ENCODE measurements at regions not wholly inside any gene's neighbourhood (a gene's known extent, or its start where the extent isn't known, plus 50 kb on each side); places are given as distances from the start of the nearest gene placed in this dataset.

DNA sequence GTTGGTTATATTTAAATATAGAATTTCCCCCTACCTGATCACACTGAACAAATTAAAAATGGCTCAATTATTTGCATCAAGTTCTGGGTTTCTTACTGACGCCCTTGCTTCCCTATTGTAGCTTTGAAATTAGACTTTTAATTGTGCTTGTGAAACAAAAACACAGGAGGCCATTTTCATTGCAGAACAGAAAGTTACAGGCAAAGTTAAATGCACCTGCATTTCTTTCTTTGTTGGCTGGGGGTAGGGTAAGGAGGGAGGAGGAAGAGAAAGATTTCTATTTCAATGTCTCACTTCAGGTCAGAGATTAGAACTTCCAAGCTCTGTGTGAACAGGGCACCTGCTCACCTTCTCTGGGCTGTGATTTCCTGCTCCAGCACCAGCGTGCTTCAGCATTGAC, 199.6 kb downstream of the BCL11A start:
- TF ChIP-seq CTCF (IDR thresholded peaks at IDR 0.05) (no peak), POLR2A (IDR thresholded peaks at IDR 0.05) (no peak)
